ENCODE measurements at regions not wholly inside any gene's neighbourhood (a gene's known extent, or its start where the extent isn't known, plus 50 kb on each side); places are given as distances from the start of the nearest gene placed in this dataset.

- no peak for TF ChIP-seq CTCF (IDR thresholded peaks at IDR 0.05)
- no peak for TF ChIP-seq POLR2A (IDR thresholded peaks at IDR 0.05)
These were observed 134.2 kb upstream of the LPP start for GRCh38 chr3:188019727-188020126.
